ENCODE measurements at regions not wholly inside any gene's neighbourhood (a gene's known extent, or its start where the extent isn't known, plus 50 kb on each side); places are given as distances from the start of the nearest gene placed in this dataset.

DNA sequence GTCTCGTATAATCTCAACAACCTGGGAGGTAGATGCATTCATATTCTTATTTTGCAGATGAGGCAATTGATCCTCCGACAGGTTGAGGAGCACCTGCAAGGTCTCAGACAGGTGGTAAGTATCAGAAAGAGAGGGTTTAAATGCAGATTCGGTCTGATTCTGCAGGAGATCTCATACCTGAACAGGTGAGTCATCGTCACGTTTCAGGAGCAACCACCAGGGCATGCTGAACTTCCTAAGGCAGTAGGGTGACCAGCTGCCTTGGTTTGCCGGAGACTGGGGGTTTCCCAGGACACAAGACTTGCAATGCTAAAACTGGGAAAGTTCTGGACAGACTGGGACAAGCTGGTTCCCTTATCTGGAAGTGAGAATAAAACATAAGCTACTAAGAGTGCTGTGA lies 68.8 kb upstream of the TSHZ3 start:
- peak; percentile 37 for DNase-seq (ENCODE audit: low read depth)
- H3K4me3 ChIP-seq (ENCODE audit: low read length), result no peak overlapping the region
- TF ChIP-seq, protein P1, sequence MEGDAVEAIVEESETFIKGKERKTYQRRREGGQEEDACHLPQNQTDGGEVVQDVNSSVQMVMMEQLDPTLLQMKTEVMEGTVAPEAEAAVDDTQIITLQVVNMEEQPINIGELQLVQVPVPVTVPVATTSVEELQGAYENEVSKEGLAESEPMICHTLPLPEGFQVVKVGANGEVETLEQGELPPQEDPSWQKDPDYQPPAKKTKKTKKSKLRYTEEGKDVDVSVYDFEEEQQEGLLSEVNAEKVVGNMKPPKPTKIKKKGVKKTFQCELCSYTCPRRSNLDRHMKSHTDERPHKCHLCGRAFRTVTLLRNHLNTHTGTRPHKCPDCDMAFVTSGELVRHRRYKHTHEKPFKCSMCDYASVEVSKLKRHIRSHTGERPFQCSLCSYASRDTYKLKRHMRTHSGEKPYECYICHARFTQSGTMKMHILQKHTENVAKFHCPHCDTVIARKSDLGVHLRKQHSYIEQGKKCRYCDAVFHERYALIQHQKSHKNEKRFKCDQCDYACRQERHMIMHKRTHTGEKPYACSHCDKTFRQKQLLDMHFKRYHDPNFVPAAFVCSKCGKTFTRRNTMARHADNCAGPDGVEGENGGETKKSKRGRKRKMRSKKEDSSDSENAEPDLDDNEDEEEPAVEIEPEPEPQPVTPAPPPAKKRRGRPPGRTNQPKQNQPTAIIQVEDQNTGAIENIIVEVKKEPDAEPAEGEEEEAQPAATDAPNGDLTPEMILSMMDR (IDR thresholded peaks at IDR 0.05; ENCODE audit: insufficient read depth, low read depth, low read length, missing control alignments), result no peak

DNA sequence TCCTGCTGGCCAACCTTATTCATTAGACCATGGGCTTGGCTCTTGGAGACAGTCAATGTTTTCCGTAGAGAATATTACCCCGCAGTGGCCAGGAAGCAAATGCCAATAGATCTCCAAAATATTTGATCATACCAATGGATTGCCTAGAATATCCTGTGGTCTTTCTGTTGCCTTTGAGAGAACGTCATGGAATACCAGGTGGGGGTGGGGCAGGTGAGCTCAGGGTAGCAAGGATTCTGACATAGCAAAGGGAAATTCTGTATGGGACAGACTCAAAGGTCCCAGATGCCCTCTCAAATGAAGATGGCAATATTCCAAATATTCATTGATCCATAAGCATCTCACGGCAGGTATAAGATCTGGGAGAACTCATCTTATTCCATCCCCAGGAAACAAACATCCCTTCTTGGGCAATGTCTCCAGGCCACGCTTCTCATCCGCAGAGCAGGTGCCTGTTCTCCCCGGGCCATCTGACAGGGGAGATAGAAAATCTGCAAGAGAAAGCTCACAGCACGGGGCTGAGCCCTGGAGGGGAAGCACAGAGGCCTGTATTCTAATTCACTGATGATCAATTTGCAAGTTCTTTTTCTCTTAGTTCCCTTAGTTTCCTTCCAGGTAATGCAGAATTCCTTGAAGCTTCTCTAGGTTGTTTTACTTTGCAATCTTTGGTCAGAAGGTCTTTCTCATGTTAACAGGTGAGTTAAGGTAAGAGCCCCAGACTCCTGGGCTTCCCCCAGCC lies 69.6 kb upstream of the TSHZ3 start:
- DNase-seq (ENCODE audit: low read depth), result no peak
- TF ChIP-seq, protein P1 (IDR thresholded peaks at IDR 0.05; ENCODE audit: insufficient read depth, low read depth, low read length, missing control alignments), result no peak
- H3K4me3 ChIP-seq (ENCODE audit: low read length), result no peak overlapping the region

DNA sequence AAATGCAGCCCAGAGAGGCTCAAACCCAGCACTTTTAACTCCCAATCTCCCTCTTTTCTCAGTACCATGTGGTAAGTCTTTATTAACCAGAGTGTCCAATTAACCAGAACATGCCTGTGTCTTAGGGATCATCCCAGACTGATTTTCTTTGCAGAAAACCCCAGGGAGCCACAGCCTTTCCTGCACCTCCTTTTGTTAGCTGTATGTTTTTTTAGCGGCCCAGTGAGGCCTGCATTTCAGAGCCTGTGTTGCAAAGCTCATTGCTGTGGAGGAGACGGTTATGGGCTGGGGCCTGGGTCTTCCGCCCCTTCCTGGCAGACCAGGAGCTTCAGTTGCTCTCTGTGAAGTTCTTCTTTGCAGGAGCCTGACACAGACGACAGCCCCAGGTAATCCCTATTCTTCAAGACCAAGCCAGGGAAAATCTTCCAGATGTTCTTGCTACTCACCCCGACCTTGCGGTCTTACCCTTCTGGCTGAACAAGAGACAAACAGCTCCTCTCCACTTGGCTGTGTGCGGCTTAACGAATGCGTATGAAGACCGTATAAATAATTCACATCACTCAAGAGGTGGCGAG lies 70.7 kb upstream of the TSHZ3 start:
- TF ChIP-seq, protein P1 (IDR thresholded peaks at IDR 0.05; ENCODE audit: insufficient read depth, low read depth, low read length, missing control alignments), result no peak
- no peak overlapping the region for H3K4me3 ChIP-seq (ENCODE audit: low read length)
- no peak for DNase-seq (ENCODE audit: low read depth)

DNA sequence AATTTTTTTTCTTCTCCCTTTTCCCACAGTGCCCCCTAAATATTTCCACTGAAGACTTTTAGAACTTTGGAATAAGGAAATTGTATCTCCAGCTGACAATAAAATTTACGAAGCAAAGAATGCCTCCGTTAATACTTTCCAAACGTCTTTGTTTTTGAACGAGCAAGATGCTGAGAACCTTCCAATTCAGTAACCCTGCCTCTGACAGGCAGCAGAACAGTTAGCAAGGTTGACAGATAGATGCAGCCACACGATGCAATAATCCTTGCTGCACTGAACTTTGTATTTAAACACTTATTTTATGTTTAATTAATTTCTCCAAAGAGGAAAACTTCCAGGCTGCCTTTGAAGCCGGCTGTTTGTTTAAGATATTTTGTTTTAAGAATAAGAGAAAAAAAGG lies 71.8 kb upstream of the TSHZ3 start:
- TF ChIP-seq, protein P1 (IDR thresholded peaks at IDR 0.05; ENCODE audit: insufficient read depth, low read depth, low read length, missing control alignments), result no peak
- no peak for DNase-seq (ENCODE audit: low read depth)
- no peak overlapping the region for H3K4me3 ChIP-seq (ENCODE audit: low read length)

DNA sequence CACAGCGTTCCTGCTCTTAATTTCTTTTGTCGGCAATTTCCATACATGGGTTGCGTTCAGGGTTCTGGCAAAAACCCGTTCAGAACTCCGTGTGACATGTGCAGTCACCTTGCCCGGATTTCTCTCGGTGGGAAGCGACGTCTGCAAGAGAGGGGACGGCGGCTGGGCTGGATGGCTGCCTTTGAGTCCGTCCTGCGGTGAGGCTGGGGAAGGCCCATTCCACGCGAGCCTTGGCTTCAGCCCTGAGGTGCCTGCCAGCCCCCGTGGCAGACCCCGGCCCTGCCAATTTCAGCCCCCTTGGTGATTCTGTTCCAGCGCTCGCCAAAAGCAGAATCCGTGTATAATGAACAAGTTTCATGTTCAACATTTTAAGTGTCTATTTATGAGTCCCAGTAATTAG lies 72.6 kb upstream of the TSHZ3 start:
- no peak for DNase-seq (ENCODE audit: low read depth)
- TF ChIP-seq, protein P1 (IDR thresholded peaks at IDR 0.05; ENCODE audit: insufficient read depth, low read depth, low read length, missing control alignments), result no peak
- H3K4me3 ChIP-seq (ENCODE audit: low read length), result no peak overlapping the region

DNA sequence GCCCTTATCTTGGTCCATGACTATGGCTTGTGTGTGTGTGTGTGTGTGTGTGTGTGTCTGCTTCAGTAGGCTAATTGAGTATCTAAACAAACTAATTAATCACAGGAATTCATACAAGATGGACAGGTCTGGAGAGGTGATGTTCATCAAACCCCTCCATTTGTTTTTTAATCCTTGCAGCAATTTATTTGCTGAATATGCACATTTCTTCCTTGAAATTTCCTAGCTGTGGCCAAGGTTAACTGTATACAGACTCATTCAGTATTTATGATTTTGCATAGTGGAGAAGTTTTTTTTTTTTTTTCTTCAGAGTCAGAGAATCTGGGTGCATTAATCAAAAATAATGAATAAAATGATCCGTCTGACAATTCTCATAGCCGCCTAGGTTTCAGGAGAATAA lies 74.7 kb upstream of the TSHZ3 start:
- DNase-seq (ENCODE audit: low read depth), result no peak
- no peak overlapping the region for H3K4me3 ChIP-seq (ENCODE audit: low read length)
- TF ChIP-seq, protein P1 (IDR thresholded peaks at IDR 0.05; ENCODE audit: insufficient read depth, low read depth, low read length, missing control alignments), result no peak

Measured in epithelial cell of esophagus (primary cell).